Ovary (tissue), 7 donors: ENCODE measurements at regions not wholly inside any gene's neighbourhood (a gene's known extent, or its start where the extent isn't known, plus 50 kb on each side); places are given as distances from the start of the nearest gene placed in this dataset.

Source experiments
- DNase-seq, 5 donors: peaks; one replicate each; pipeline ENCODE4 v3.0.0-alpha.2; 2019 to 2020
- H3K27ac ChIP-seq, 2 donors: fragments of 200-600 bp; one replicate each; pipeline versions ENCODE4 v1.5.1 to v1.8.0; 2019 to 2022
- H3K27me3 ChIP-seq: fragments of 200-600 bp; one replicate; pipeline ENCODE4 v1.8.0; 2022
- H3K36me3 ChIP-seq: fragments of 200-600 bp; sonication (generic); one replicate; pipeline ENCODE4 v1.5.1; 2019
- H3K4me1 ChIP-seq: one replicate; pipeline ENCODE4 v1.8.1; 2013; ENCODE audit warnings: mild to moderate bottlenecking, moderate library complexity; ENCODE audit not compliant: insufficient read depth
- H3K4me3 ChIP-seq: fragments of 200-600 bp; sonication (generic); one replicate; pipeline ENCODE4 v1.5.1; 2017
- H3K9me3 ChIP-seq, 2 donors: fragments of 200-600 bp in 1 of 2; sonication (generic) in 1 of 2; one replicate each; pipeline versions ENCODE4 v1.5.1 to v1.8.1; 2013 to 2019; ENCODE audit warnings: mild to moderate bottlenecking in 1 of 2, moderate library complexity in 1 of 2
- EP300 ChIP-seq: sonication (generic); formaldehyde crosslinking; IDR thresholded peaks from one replicate; pipeline ENCODE4 v1.6.1; 2017; ENCODE audit warnings: antibody characterized with exemption
- POLR2A ChIP-seq: fragments of 450-650 bp; IDR thresholded peaks from one replicate; pipeline ENCODE4 v1.6.1; 2017; ENCODE audit warnings: antibody characterized with exemption, mild to moderate bottlenecking, moderate library complexity
- WGBS, 3 donors: extraction: QIAGEN DNeasy Blood & Tissue Kit in 1 of 3; methylation state at CpG; one replicate each; pipeline versions ENCODE4 v1.1.5 to v1.1.7; 2013 to 2017; 5-methylcytosine and 5-hydroxymethylcytosine counted together
- intact Hi-C, 4 donors: fragments of 100-400 bp; cut with DNase I; formaldehyde crosslinking; loops; one replicate each; pipeline versions ENCODE4 v1.11.0 to v1.15.1; 2022 to 2023
- TF ChIP-seq, protein P1 (sequence below), 3 donors: fragments of 450-650 bp in 2 of 3; fragments of 200-600 bp in 1 of 3; IDR thresholded peaks; one replicate each; pipeline versions ENCODE4 v1.5.1 to v1.8.0; 2016 to 2022; ENCODE audit warnings: antibody characterized with exemption in 3 of 3, mild to moderate bottlenecking in 1 of 3
- donor health status: DM: no; HTN: no; CAD: no; lungs with moderate emphysema.
- donor health status: DM: no; HTN: no; CAD: no.
- donor health status: Bipolar disorder and iron deficiency.
- donor health status: DM: no; HTN: no; CAD: no.
- donor health status: DM: yes; HTN: yes; CAD: no.

DNA sequence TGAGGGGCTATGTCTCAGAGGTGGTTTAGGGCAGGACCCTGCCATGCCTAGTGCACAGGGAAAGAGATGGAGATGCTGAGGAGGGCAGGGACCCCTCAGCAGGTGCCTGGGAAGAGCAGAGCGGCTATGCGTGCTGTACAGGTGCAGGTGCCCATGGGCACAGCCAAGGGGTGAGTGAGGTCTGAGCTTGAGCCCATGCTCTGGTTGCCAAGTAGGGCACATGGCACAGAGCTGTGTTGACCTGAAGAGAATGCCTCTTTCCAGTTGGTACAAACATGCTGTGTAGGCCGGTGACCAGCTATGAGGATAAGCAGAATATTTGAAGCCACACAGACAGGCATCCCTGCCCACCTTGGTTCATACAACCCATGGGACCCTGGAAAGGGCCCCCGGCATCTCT lies 65.8 kb upstream of the NECTIN1 start:
- TF ChIP-seq, protein P1, sequence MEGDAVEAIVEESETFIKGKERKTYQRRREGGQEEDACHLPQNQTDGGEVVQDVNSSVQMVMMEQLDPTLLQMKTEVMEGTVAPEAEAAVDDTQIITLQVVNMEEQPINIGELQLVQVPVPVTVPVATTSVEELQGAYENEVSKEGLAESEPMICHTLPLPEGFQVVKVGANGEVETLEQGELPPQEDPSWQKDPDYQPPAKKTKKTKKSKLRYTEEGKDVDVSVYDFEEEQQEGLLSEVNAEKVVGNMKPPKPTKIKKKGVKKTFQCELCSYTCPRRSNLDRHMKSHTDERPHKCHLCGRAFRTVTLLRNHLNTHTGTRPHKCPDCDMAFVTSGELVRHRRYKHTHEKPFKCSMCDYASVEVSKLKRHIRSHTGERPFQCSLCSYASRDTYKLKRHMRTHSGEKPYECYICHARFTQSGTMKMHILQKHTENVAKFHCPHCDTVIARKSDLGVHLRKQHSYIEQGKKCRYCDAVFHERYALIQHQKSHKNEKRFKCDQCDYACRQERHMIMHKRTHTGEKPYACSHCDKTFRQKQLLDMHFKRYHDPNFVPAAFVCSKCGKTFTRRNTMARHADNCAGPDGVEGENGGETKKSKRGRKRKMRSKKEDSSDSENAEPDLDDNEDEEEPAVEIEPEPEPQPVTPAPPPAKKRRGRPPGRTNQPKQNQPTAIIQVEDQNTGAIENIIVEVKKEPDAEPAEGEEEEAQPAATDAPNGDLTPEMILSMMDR (IDR thresholded peaks at IDR 0.05): no peak
- TF ChIP-seq POLR2A (no peak), EP300 (no peak)
- H3K4me3 ChIP-seq: no peak overlapping the region
- H3K4me1 ChIP-seq: no peaks in the 10 kb centered on the region
- WGBS, 3 donors: 93 to 96% (median 94%) methylated on average over 4 of the region's 4 CpGs
- no peak for DNase-seq
- no peaks in the 10 kb centered on the region for H3K36me3 ChIP-seq
- no peaks in the 10 kb centered on the region for H3K27me3 ChIP-seq
- H3K27ac ChIP-seq: no peak overlapping the region
- intact Hi-C loops: no loop called here
- H3K9me3 ChIP-seq: no peaks in the 10 kb centered on the region

DNA sequence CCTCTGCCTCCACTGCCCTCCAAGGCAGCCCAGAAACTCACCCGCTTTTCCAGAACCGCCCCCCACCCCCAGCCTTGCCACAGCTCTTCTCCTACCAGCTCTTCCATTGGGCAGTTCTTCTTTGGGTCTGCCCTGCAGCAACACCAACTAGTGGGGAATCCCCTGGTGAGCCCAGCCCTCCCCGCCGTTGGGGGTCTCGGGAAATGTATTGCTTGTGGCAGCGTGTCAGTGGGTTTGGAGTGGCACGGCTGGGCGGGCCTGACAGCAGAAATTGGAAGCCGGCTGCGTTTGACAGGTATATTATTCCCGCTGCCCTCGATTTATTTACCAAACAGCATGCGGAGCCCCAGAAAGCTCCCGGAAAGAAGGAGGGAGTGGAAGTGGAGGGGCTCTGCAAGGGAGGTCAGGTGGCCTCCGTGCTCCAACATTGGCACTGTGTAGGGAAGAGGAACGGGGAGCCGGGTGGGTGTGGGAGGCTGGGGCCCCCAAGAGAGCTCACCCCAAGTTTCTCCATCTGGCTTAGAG lies 65.2 kb upstream of the NECTIN1 start:
- no peak for DNase-seq
- Histone ChIP-seq H3K27ac (no peak overlapping the region), H3K36me3 (no peaks in the 10 kb centered on the region), H3K4me1 (no peaks in the 10 kb centered on the region), H3K4me3 (no peak overlapping the region), H3K9me3 (no peaks in the 10 kb centered on the region), H3K27me3 (no peaks in the 10 kb centered on the region)
- TF ChIP-seq POLR2A: no peak
- TF ChIP-seq EP300: no peak
- TF ChIP-seq, protein P1 (IDR thresholded peaks at IDR 0.05): no peak
- WGBS, 3 donors: 85 to 88% (median 86%) methylated on average over 17 of the region's 17 CpGs
- intact Hi-C loops: no loop called here

DNA sequence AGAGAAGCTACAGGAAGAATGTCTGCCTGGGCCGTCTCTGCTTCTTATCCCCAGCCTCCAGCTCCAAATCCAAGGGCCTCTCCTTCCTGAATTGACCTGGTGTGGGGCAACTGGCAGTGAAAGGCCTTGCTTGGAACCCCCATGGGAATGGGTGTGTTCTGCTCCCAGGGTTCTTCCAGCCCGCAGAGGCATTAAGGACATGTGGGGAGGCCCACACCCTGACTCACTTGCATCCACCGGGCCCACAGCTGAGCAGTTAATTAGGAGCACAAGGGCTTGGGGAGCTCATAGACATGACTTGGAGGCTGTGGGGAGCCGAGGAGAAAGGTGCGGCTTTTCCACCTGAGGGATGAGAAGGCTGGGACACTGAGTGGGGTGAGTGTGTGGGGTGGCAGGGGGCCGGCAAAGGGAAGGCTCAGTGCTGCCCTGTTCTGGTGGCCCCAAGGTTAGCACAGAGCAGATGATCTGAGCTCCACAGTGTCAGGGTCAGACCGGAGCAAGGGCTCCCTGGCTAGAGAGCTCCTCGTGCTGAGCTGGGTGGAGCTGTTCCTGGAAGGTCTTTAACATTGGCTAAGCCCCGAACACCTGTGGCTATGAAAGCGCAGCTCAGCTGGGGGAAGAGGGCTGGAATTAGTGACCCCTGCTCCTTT lies 64.5 kb upstream of the NECTIN1 start:
- H3K4me3 ChIP-seq: no peak overlapping the region
- H3K9me3 ChIP-seq: no peaks in the 10 kb centered on the region
- TF ChIP-seq, protein P1 (IDR thresholded peaks at IDR 0.05): no peak
- TF ChIP-seq EP300 (no peak), POLR2A (no peak)
- H3K36me3 ChIP-seq: no peaks in the 10 kb centered on the region
- H3K4me1 ChIP-seq: no peaks in the 10 kb centered on the region
- 83 to 88% (median 85%) methylated on average over 10 of the region's 10 CpGs for WGBS, 3 donors
- no peak for DNase-seq
- intact Hi-C loops: no loop called here
- H3K27ac ChIP-seq: no peak overlapping the region
- H3K27me3 ChIP-seq: no peaks in the 10 kb centered on the region

DNA sequence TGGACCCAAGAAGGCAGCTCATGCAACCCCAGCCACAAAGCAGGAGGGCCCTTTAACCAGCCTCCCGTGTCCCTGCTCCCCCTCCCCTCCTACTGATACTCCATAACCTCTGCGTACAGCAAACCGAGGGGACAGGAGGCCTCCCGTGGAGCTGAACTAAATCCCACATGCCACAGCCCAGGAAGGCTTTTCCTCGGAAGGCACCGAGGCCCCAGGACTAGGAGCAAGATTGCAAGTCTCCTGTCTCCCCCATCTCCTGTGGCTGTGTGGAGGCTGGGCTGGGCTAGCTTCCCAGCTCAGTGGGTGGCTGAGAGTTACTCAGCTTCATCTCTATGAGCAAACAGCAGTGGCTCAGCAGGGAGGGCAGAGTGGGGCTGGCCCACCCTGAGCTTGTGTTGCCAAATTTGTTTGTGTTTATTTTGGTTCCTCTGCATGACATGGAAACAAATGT lies 62.7 kb upstream of the NECTIN1 start:
- peak in 1 of 5 donors; percentile 32 for DNase-seq
- TF ChIP-seq, protein P1 (IDR thresholded peaks at IDR 0.05): no peak
- no peak for TF ChIP-seq POLR2A
- TF ChIP-seq EP300: no peak
- H3K36me3 ChIP-seq: no peaks in the 10 kb centered on the region
- H3K4me1 ChIP-seq: no peaks in the 10 kb centered on the region
- H3K9me3 ChIP-seq: no peaks in the 10 kb centered on the region
- H3K4me3 ChIP-seq: no peak overlapping the region
- H3K27ac ChIP-seq: no peak overlapping the region
- H3K27me3 ChIP-seq: no peaks in the 10 kb centered on the region
- 7 to 15% (median 15%) methylated on average over 6 of the region's 6 CpGs for WGBS, 3 donors
- intact Hi-C loops: no loop called here
